Ishikawa (cell line): ENCODE measurements at regions not wholly inside any gene's neighbourhood (a gene's known extent, or its start where the extent isn't known, plus 50 kb on each side); places are given as distances from the start of the nearest gene placed in this dataset.

ENCODE experiments used
- CEBPB ChIP-seq: IDR thresholded peaks from 2 replicates; pipeline ENCODE4 v1.6.1; 2012
- CREB1 ChIP-seq: IDR thresholded peaks from 2 replicates; pipeline ENCODE4 v1.6.1; 2012; ENCODE audit warnings: low read depth
- EGR1 ChIP-seq: IDR thresholded peaks from 2 replicates; pipeline ENCODE4 v1.6.1; 2012
- EP300 ChIP-seq: IDR thresholded peaks from 2 replicates; pipeline ENCODE4 v1.6.1; 2012; ENCODE audit warnings: borderline replicate concordance
- FOXM1 ChIP-seq: IDR thresholded peaks from 2 replicates; pipeline ENCODE4 v1.6.1; 2012; ENCODE audit warnings: low read depth, borderline replicate concordance
- NFIC ChIP-seq: IDR thresholded peaks from 2 replicates; pipeline ENCODE4 v1.6.1; 2012
- RAD21 ChIP-seq: IDR thresholded peaks from 2 replicates; pipeline ENCODE4 v1.6.1; 2012; ENCODE audit warnings: low read depth
- TAF1 ChIP-seq: IDR thresholded peaks from 2 replicates; pipeline ENCODE4 v1.6.1; 2012; ENCODE audit warnings: low read depth, mild to moderate bottlenecking
- TCF12 ChIP-seq: IDR thresholded peaks from 2 replicates; pipeline ENCODE4 v1.6.1; 2012; ENCODE audit warnings: low read depth
- TEAD4 ChIP-seq: IDR thresholded peaks from 2 replicates; pipeline ENCODE4 v1.6.1; 2012
- YY1 ChIP-seq: IDR thresholded peaks from 2 replicates; pipeline ENCODE4 v1.6.1; 2012; ENCODE audit warnings: low read depth
- ZBTB7A ChIP-seq: IDR thresholded peaks from 2 replicates; pipeline ENCODE4 v1.6.1; 2012; ENCODE audit warnings: low read depth
- TF ChIP-seq, protein P1 (sequence below): IDR thresholded peaks from 2 replicates; pipeline ENCODE4 v1.6.1; 2012
- TF ChIP-seq, protein P2 (sequence below): IDR thresholded peaks from 2 replicates; pipeline ENCODE4 v1.6.1; 2012; ENCODE audit warnings: low read depth, mild to moderate bottlenecking
- TF ChIP-seq, protein P3 (sequence below): IDR thresholded peaks from 2 replicates; pipeline ENCODE4 v1.6.1; 2012

DNA sequence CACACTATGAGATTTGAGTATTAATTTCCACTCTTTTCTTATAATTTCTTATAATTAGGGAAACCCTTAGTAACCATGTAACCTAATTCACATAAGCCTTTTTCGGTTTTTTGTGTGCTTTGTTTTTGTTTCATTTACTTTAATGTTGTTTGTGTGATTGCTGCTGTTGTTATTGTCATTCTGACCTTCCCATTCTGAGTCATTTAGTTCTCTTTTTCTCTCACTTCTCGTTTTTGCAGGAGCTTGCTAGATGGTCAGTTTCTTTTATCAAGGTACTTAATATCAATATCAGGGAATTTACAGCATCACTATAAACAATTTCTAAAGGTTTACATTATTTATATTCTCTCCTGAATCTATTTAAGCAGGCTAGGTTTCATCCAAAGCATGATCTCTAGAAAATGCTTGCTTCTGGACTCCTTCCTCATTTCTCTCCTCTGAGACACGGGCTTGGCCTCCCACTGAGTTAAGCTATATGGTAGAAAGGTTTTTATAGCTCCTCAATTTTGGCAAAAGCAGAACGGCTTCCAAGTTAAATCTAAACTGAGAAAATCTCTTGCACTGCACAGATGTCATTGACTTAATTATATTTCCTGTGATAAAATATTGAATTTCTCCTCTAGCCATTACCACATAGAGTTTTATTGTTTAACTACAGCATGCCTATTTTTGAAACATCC lies 534.2 kb downstream of the NSUN3 start:
- TF ChIP-seq, protein P1, sequence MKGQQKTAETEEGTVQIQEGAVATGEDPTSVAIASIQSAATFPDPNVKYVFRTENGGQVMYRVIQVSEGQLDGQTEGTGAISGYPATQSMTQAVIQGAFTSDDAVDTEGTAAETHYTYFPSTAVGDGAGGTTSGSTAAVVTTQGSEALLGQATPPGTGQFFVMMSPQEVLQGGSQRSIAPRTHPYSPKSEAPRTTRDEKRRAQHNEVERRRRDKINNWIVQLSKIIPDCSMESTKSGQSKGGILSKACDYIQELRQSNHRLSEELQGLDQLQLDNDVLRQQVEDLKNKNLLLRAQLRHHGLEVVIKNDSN = no peak

GRCh38 chr3:94607778-94608177 lies 544.9 kb downstream of the NSUN3 start:
- TF ChIP-seq TCF12 (no peak), FOXM1 (no peak), TAF1 (no peak), NFIC (no peak), EGR1 (no peak), RAD21 (no peak), CREB1 (no peak), EP300 (no peak)

DNA sequence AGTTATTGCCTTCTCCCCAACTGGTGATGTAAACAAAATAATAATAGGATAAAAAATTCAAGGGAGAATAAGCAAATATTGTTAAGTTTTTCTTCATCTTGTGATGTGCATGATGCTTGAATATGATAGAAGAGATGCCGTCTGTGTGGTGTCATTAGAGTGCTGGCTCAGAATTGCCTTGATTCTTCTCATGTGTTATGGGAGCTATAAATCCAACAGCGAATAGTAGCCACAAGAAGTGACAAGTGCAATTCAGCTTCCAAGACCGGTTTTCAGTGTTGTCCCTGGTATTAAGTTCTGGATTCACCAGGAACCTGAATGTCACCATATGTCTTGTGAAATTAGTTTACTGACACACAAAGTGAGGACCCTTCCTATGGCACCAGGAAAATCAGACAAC lies 547.0 kb downstream of the NSUN3 start:
- TF ChIP-seq, protein P2, sequence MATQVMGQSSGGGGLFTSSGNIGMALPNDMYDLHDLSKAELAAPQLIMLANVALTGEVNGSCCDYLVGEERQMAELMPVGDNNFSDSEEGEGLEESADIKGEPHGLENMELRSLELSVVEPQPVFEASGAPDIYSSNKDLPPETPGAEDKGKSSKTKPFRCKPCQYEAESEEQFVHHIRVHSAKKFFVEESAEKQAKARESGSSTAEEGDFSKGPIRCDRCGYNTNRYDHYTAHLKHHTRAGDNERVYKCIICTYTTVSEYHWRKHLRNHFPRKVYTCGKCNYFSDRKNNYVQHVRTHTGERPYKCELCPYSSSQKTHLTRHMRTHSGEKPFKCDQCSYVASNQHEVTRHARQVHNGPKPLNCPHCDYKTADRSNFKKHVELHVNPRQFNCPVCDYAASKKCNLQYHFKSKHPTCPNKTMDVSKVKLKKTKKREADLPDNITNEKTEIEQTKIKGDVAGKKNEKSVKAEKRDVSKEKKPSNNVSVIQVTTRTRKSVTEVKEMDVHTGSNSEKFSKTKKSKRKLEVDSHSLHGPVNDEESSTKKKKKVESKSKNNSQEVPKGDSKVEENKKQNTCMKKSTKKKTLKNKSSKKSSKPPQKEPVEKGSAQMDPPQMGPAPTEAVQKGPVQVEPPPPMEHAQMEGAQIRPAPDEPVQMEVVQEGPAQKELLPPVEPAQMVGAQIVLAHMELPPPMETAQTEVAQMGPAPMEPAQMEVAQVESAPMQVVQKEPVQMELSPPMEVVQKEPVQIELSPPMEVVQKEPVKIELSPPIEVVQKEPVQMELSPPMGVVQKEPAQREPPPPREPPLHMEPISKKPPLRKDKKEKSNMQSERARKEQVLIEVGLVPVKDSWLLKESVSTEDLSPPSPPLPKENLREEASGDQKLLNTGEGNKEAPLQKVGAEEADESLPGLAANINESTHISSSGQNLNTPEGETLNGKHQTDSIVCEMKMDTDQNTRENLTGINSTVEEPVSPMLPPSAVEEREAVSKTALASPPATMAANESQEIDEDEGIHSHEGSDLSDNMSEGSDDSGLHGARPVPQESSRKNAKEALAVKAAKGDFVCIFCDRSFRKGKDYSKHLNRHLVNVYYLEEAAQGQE = no peak
- TF ChIP-seq YY1 = no peak
- TF ChIP-seq FOXM1 = no peak
- TF ChIP-seq CEBPB = no peak
- TF ChIP-seq RAD21 = no peak
- no peak for TF ChIP-seq TAF1
- TF ChIP-seq TEAD4 = no peak
- no peak for TF ChIP-seq TCF12
- TF ChIP-seq EP300 = no peak
- TF ChIP-seq CREB1 = no peak
- TF ChIP-seq, protein P1 = no peak
- TF ChIP-seq, protein P3, sequence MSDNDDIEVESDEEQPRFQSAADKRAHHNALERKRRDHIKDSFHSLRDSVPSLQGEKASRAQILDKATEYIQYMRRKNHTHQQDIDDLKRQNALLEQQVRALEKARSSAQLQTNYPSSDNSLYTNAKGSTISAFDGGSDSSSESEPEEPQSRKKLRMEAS = no peak
- TF ChIP-seq ZBTB7A = no peak
- no peak for TF ChIP-seq NFIC
- no peak for TF ChIP-seq EGR1

- TF ChIP-seq CREB1 (no peak), RAD21 (no peak), CEBPB (no peak), NFIC (no peak), TCF12 (no peak), EGR1 (no peak), EP300 (no peak), TAF1 (no peak), YY1 (no peak), FOXM1 (no peak)
- TF ChIP-seq, protein P2 = no peak
- TF ChIP-seq, protein P3 = no peak
- TF ChIP-seq, protein P1 = no peak
These were observed 548.7 kb downstream of the NSUN3 start for GRCh38 chr3:94611596-94611995.

GRCh38 chr3:94612631-94613030 lies 549.8 kb downstream of the NSUN3 start:
- TF ChIP-seq RAD21 = no peak
- no peak for TF ChIP-seq CEBPB
- no peak for TF ChIP-seq YY1
- TF ChIP-seq, protein P2 = no peak
- TF ChIP-seq, protein P1 = no peak
- no peak for TF ChIP-seq ZBTB7A
- TF ChIP-seq EP300 = no peak
- no peak for TF ChIP-seq FOXM1
- TF ChIP-seq EGR1 = no peak
- no peak for TF ChIP-seq TEAD4
- TF ChIP-seq TCF12 = no peak
- TF ChIP-seq TAF1 = no peak
- TF ChIP-seq, protein P3 = no peak
- TF ChIP-seq NFIC = no peak
- no peak for TF ChIP-seq CREB1
